GM12878 (cell line): ENCODE measurements at regions not wholly inside any gene's neighbourhood (a gene's known extent, or its start where the extent isn't known, plus 50 kb on each side); places are given as distances from the start of the nearest gene placed in this dataset.

Experiments
- ATAC-seq: fragments of 200-7000 bp; cut with Tn5 transposase; 3 replicates; pipeline ENCODE4 v1.9.1; 2020; ENCODE audit warnings: mild to moderate bottlenecking, moderate library complexity
- BruUV-seq: library from RNA; stranded (reverse); fragments of 400-500 nt; replicated peaks from 2 replicates; lab custom pipeline; 2021; lab: Mats Ljungman, UMichigan
- CTCF ChIA-PET: fragments of 300-600 bp; sonication (Branson Sonifier 250); formaldehyde crosslinking; extraction: SDS; loops from one replicate; lab custom pipeline; 2021; ENCODE audit warnings: inconsistent platforms; lab: Yijun Ruan, JAX
- POLR2A ChIA-PET: fragments of 350-600 bp; formaldehyde crosslinking; extraction: SDS; loops from one replicate; lab custom pipeline; 2021; ENCODE audit warnings: inconsistent platforms; lab: Charles Lee
- RAD21 ChIA-PET: fragments of 300-600 bp; sonication (Branson Sonifier 250); formaldehyde crosslinking; loops from one replicate; lab custom pipeline; 2023; ENCODE audit warnings: antibody characterized with exemption; ENCODE audit not compliant: unreplicated experiment; lab: Charles Lee
- SMC1A ChIA-PET: fragments of 300-600 bp; sonication (Branson Sonifier 250); formaldehyde crosslinking; loops from one replicate; lab custom pipeline; 2023; ENCODE audit not compliant: unreplicated experiment, uncharacterized antibody; lab: Charles Lee
- DNase-seq: peaks from one replicate; pipeline ENCODE4 v3.0.0-alpha.2; 2011; ENCODE audit warnings: low read depth, low spot score
- FAIRE-seq: peaks from 3 replicates; lab custom pipeline; 2011; peaks lifted over from hg19 to GRCh38; lab: Jason Lieb, UNC
- H2AFZ ChIP-seq: 2 replicates; pipeline ENCODE4 v1.6.0; 2011; ENCODE audit warnings: low read depth, low read length, control low read depth; ENCODE audit not compliant: control insufficient read depth
- H3K27ac ChIP-seq: 2 replicates; pipeline ENCODE4 v1.5.1; 2011; ENCODE audit warnings: control low read depth; ENCODE audit not compliant: control insufficient read depth, insufficient read depth
- H3K27me3 ChIP-seq, 2 experiments: replicated peaks in 1 of 2; 2 replicates each; pipeline versions ENCODE4 v1.6.0 to v1.6.1; 2011; ENCODE audit warnings: low read length in 1 of 2; ENCODE audit not compliant: control insufficient read depth in 2 of 2, insufficient read depth in 2 of 2
- H3K36me3 ChIP-seq, 2 experiments: 2 replicates each; pipeline ENCODE4 v1.5.1; 2011; ENCODE audit warnings: low read length in 1 of 2; ENCODE audit not compliant: control insufficient read depth in 2 of 2, insufficient read depth in 2 of 2
- H3K4me1 ChIP-seq: 2 replicates; pipeline ENCODE4 v1.6.1; 2011; ENCODE audit warnings: mild to moderate bottlenecking, low read length, moderate library complexity, mixed read lengths; ENCODE audit not compliant: control insufficient read depth, insufficient read depth
- H3K4me2 ChIP-seq: 2 replicates; pipeline ENCODE4 v1.6.0; 2011; ENCODE audit warnings: control low read depth; ENCODE audit not compliant: control insufficient read depth, insufficient read depth
- H3K4me3 ChIP-seq: fragments of 200-600 bp; sonication (generic); 2 replicates; pipeline ENCODE4 v1.5.1; 2016
- H3K79me2 ChIP-seq: 2 replicates; pipeline ENCODE4 v1.6.0; 2011; ENCODE audit warnings: low read length; ENCODE audit not compliant: control insufficient read depth, insufficient read depth
- H3K9ac ChIP-seq: 2 replicates; pipeline ENCODE4 v1.8.0; 2011; ENCODE audit warnings: low read length, control low read depth, mixed read lengths; ENCODE audit not compliant: control insufficient read depth, insufficient read depth
- H3K9me3 ChIP-seq: replicated peaks from 3 replicates; pipeline ENCODE4 v1.5.1; 2011; ENCODE audit warnings: mild to moderate bottlenecking, low read length; ENCODE audit not compliant: control insufficient read depth, insufficient read depth
- H4K20me1 ChIP-seq: 2 replicates; pipeline ENCODE4 v1.6.0; 2011; ENCODE audit not compliant: control insufficient read depth, insufficient read depth
- ATF2 ChIP-seq: IDR thresholded peaks from 2 replicates; pipeline ENCODE4 v1.6.1; 2012; ENCODE audit warnings: low read length, inconsistent platforms
- CTCF ChIP-seq, 3 experiments: IDR thresholded peaks in 2 of 3; conservative IDR thresholded peaks in 1 of 3; 2 replicates each; pipeline ENCODE4 v1.5.1; 2011; ENCODE audit warnings: low read depth in 3 of 3, low read length in 3 of 3, mild to moderate bottlenecking in 3 of 3, control low read depth in 2 of 3, moderate library complexity in 2 of 3, inconsistent platforms in 1 of 3, mixed read lengths in 1 of 3; ENCODE audit not compliant: control insufficient read depth in 2 of 3, insufficient read depth in 1 of 3; ENCODE audit errors: extremely low read depth in 1 of 3
- ELK1 ChIP-seq: IDR thresholded peaks from 2 replicates; pipeline ENCODE4 v1.6.1; 2012; ENCODE audit warnings: low read depth, low read length, improper control_type of control experiment
- ETV6 ChIP-seq, 2 experiments: fragments of 450-650 bp in 1 of 2; IDR thresholded peaks in 1 of 2; conservative IDR thresholded peaks in 1 of 2; 2 replicates each; pipeline ENCODE4 v1.6.1; 2014; ENCODE audit warnings: antibody characterized with exemption in 1 of 2, borderline replicate concordance in 1 of 2, low read depth in 1 of 2, mild to moderate bottlenecking in 1 of 2, moderate library complexity in 1 of 2
- FOS ChIP-seq: IDR thresholded peaks from 3 replicates; pipeline ENCODE4 v1.6.1; 2011; ENCODE audit warnings: borderline replicate concordance; ENCODE audit not compliant: insufficient read length; ENCODE audit errors: extremely low read depth
- HDAC2 ChIP-seq: fragments of 200-600 bp; sonication (generic); IDR thresholded peaks from 2 replicates; pipeline ENCODE4 v1.6.1; 2017
- IRF5 ChIP-seq: fragments of 450-650 bp; IDR thresholded peaks from 2 replicates; pipeline ENCODE4 v1.6.1; 2017; ENCODE audit warnings: borderline replicate concordance
- LARP7 ChIP-seq: fragments of 450-650 bp; IDR thresholded peaks from 2 replicates; pipeline ENCODE4 v1.6.1; 2017; ENCODE audit warnings: mild to moderate bottlenecking
- MEF2A ChIP-seq: IDR thresholded peaks from 2 replicates; pipeline ENCODE4 v1.6.1; 2011; ENCODE audit warnings: low read depth, mild to moderate bottlenecking, low read length, moderate library complexity; ENCODE audit not compliant: insufficient read depth
- POLR2A ChIP-seq: IDR thresholded peaks from 2 replicates; pipeline ENCODE4 v1.6.1; 2011; ENCODE audit warnings: low read depth, mild to moderate bottlenecking, low read length
- USF2 ChIP-seq: IDR thresholded peaks from 2 replicates; pipeline ENCODE4 v1.6.1; 2011; ENCODE audit warnings: low read depth, low read length, improper control_type of control experiment, borderline replicate concordance
- YBX1 ChIP-seq: fragments of 450-650 bp; IDR thresholded peaks from 2 replicates; pipeline ENCODE4 v1.6.1; 2016; ENCODE audit warnings: antibody characterized with exemption
- ZNF24 ChIP-seq: fragments of 450-650 bp; IDR thresholded peaks from 2 replicates; pipeline ENCODE4 v1.6.1; 2017; ENCODE audit warnings: antibody characterized with exemption, mild to moderate bottlenecking
- ZNF384 ChIP-seq: IDR thresholded peaks from 2 replicates; pipeline ENCODE4 v1.6.1; 2012; ENCODE audit warnings: low read depth, mild to moderate bottlenecking, low read length, improper control_type of control experiment, borderline replicate concordance
- WGBS: methylation state at CpG from one replicate; pipeline ENCODE4 v1.1.6; 2016; ENCODE audit warnings: low lambda C conversion rate; ENCODE audit not compliant: insufficient replicate concordance, insufficient coverage; ENCODE audit errors: missing lambda C conversion rate; 5-methylcytosine and 5-hydroxymethylcytosine counted together
- in situ Hi-C: fragments of 300-500 bp; cut with MboI; formaldehyde crosslinking; loops from 9 replicates; pipeline ENCODE4 v1.14.3; 2018; ENCODE audit warnings: mixed read lengths
- intact Hi-C: fragments of 100-400 bp; cut with micrococcal nuclease; formaldehyde crosslinking; loops from one replicate; pipeline ENCODE4 v1.14.2; 2022; ENCODE audit not compliant: unreplicated experiment

GRCh38 chr6:141470810-141471209 lies 661.9 kb upstream of the GJE1 start:
- Histone ChIP-seq H3K27me3 (no peaks in the 10 kb centered on the region), H3K27ac (no peak overlapping the region), H4K20me1 (no peaks in the 10 kb centered on the region), H3K36me3 (no peaks in the 10 kb centered on the region), H3K79me2 (no peaks in the 10 kb centered on the region), H3K9me3 (no peaks in the 10 kb centered on the region), H2AFZ (no peak overlapping the region)
- ChIA-PET POLR2A (no interaction called here), SMC1A (interaction anchor here (0.7 to 9.5 kb wide), 2 partner anchors 12 to 483 kb away, joined by 3 to 86 read pairs; no protein-coding TSS in a partner anchor), RAD21 (interaction anchor here (1.0 kb wide), 1 partner anchor 13 kb away, joined by 4 read pairs; no protein-coding TSS in a partner anchor), CTCF (no interaction called here)
- FAIRE-seq (no peak), ATAC-seq (no peak)
- intact Hi-C loops, result no loop called here
- BruUV-seq, result no TSS peak
- 90% methylated on average over 2 of the region's 2 CpGs for WGBS
- in situ Hi-C loops, result no loop called here
- TF ChIP-seq IRF5, result no peak
- TF ChIP-seq USF2, result no peak
- TF ChIP-seq YBX1, result no peak
- TF ChIP-seq ZNF24, result no peak
- no peak for TF ChIP-seq FOS
- TF ChIP-seq CTCF (IDR thresholded peaks at IDR 0.05 in 2 of 3, conservative IDR thresholded peaks at IDR 0.05 in 1 of 3; ENCODE audit: control insufficient read depth in 2 of 3, extremely low read depth in 1 of 3, insufficient read depth in 1 of 3, low read depth in 3 of 3, low read length in 3 of 3), result no peak
- no peak for TF ChIP-seq MEF2A
- no peak for TF ChIP-seq POLR2A
- no peak for TF ChIP-seq ETV6 (conservative IDR thresholded peaks at IDR 0.05 in 1 of 2, IDR thresholded peaks at IDR 0.05 in 1 of 2; ENCODE audit: borderline replicate concordance in 1 of 2, low read depth in 1 of 2)
- TF ChIP-seq ZNF384, result no peak
- TF ChIP-seq ATF2, result no peak
- no peak for TF ChIP-seq ELK1
- TF ChIP-seq HDAC2, result no peak
- TF ChIP-seq LARP7, result no peak
- TF ChIP-seq, all 136 proteins: peak for 0
- Histone ChIP-seq H3K4me2 (no peak overlapping the region), H3K9ac (no peak overlapping the region), H3K4me1 (no peaks in the 10 kb centered on the region), H3K4me3 (no peak overlapping the region)
- no peak for DNase-seq
